MM.1S (cell line): ENCODE measurements at regions not wholly inside any gene's neighbourhood (a gene's known extent, or its start where the extent isn't known, plus 50 kb on each side); places are given as distances from the start of the nearest gene placed in this dataset.
A peak's percentile ranks its signal among the peaks of the same experiment; 100 is the strongest.

Experiments used
- DNase-seq: peaks from one replicate; pipeline ENCODE4 v3.0.0-alpha.2; 2015
- H2AFZ ChIP-seq: fragments of 300-600 bp; sonication (generic); 2 replicates; pipeline ENCODE4 v1.6.0; 2016; ENCODE audit warnings: antibody characterized with exemption, low read length
- H3F3A ChIP-seq: fragments of 300-600 bp; sonication (generic); 2 replicates; pipeline ENCODE4 v1.6.1; 2016; ENCODE audit warnings: mild to moderate bottlenecking, antibody characterized with exemption, low read length, moderate library complexity, mixed read lengths; ENCODE audit not compliant: insufficient read depth
- H3K27ac ChIP-seq: fragments of 300-600 bp; sonication (generic); 2 replicates; pipeline ENCODE4 v1.5.1; 2016; ENCODE audit warnings: mild to moderate bottlenecking, low read length
- H3K27me3 ChIP-seq: fragments of 300-600 bp; sonication (generic); replicated peaks from 2 replicates; pipeline ENCODE4 v1.6.0; 2016; ENCODE audit warnings: low read length; ENCODE audit not compliant: insufficient read depth
- H3K36me3 ChIP-seq: fragments of 300-600 bp; sonication (generic); replicated peaks from 2 replicates; pipeline ENCODE4 v1.6.1; 2016; ENCODE audit warnings: mild to moderate bottlenecking, low read length, mixed read lengths; ENCODE audit not compliant: insufficient read depth
- H3K4me1 ChIP-seq: fragments of 300-600 bp; sonication (generic); 2 replicates; pipeline ENCODE4 v1.6.1; 2016; ENCODE audit warnings: low read length, mixed read lengths
- H3K4me2 ChIP-seq: fragments of 300-600 bp; sonication (generic); 2 replicates; pipeline ENCODE4 v1.6.0; 2016; ENCODE audit warnings: low read depth, low read length
- H3K4me3 ChIP-seq: fragments of 300-600 bp; sonication (generic); 2 replicates; pipeline ENCODE4 v1.5.1; 2016; ENCODE audit warnings: low read length, mixed read lengths
- H3K79me2 ChIP-seq: fragments of 300-600 bp; sonication (generic); 2 replicates; pipeline ENCODE4 v1.6.1; 2016; ENCODE audit warnings: mixed run types, low read length, mixed read lengths
- H3K9ac ChIP-seq: fragments of 300-600 bp; sonication (generic); 2 replicates; pipeline ENCODE4 v1.6.1; 2016; ENCODE audit warnings: low read length, mixed read lengths
- H3K9me2 ChIP-seq: fragments of 300-600 bp; sonication (generic); replicated peaks from 2 replicates; pipeline ENCODE4 v1.6.1; 2016; ENCODE audit warnings: mild to moderate bottlenecking, low read length, mixed read lengths; ENCODE audit not compliant: insufficient read depth
- H3K9me3 ChIP-seq: fragments of 300-600 bp; sonication (generic); replicated peaks from 2 replicates; pipeline ENCODE4 v1.6.1; 2016; ENCODE audit warnings: mild to moderate bottlenecking, low read length, mixed read lengths; ENCODE audit not compliant: insufficient read depth
- H4K20me1 ChIP-seq: fragments of 300-600 bp; sonication (generic); 2 replicates; pipeline ENCODE4 v1.6.1; 2016; ENCODE audit warnings: mild to moderate bottlenecking, low read length, moderate library complexity, mixed read lengths; ENCODE audit not compliant: insufficient read depth
- CTCF ChIP-seq: fragments of 300-600 bp; sonication (generic); IDR thresholded peaks from 2 replicates; pipeline ENCODE4 v1.5.1; 2016; ENCODE audit warnings: antibody characterized with exemption, low read length, mixed read lengths
- EZH2 ChIP-seq: fragments of 300-600 bp; sonication (generic); optimal IDR thresholded peaks from 2 replicates; pipeline ENCODE3; 2017; ENCODE audit warnings: low read depth, mild to moderate bottlenecking, antibody characterized with exemption, low read length, mixed read lengths
- EZH2phosphoT487 ChIP-seq: fragments of 300-600 bp; sonication (generic); IDR thresholded peaks from 2 replicates; pipeline ENCODE4 v1.6.1; 2018; ENCODE audit warnings: antibody characterized with exemption, low read length

DNA sequence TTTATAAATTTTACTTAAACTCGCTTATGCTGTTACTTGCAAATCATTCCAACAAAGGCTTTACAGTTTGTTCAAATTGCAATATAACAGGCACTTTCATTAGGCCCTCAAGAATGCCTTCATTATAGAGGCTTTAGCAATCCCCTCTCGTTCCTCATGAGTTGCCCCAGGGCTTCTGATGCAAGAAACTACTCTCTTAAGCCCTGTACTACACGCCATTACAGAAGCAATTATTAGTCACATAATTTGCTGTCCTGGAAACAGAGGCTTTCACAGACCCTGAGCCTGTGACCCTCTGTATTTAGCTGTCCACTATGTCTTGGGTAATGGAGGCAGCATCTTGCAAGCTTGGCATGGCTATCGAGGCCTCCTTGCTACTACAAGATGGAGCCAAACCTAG lies 965.9 kb upstream of the DIAPH2 start:
- no peak overlapping the region for H3K27ac ChIP-seq
- H3F3A ChIP-seq: peaks cover 13% of the 10 kb centered on the region; the same call in 1 of the 2 replicates
- no peak for DNase-seq
- H3K4me1 ChIP-seq: peaks cover 11% of the 10 kb centered on the region
- H3K4me3 ChIP-seq: no peak overlapping the region
- no peak overlapping the region for H3K4me2 ChIP-seq
- no peaks in the 10 kb centered on the region for H4K20me1 ChIP-seq
- no peaks in the 10 kb centered on the region for H3K36me3 ChIP-seq
- no peak overlapping the region for H3K9ac ChIP-seq
- H3K79me2 ChIP-seq: no peaks in the 10 kb centered on the region
- H2AFZ ChIP-seq: no peak overlapping the region
- TF ChIP-seq EZH2phosphoT487 (no peak), CTCF (no peak), EZH2 (no peak)
- no peaks in the 10 kb centered on the region for H3K9me3 ChIP-seq
- H3K27me3 ChIP-seq: no peaks in the 10 kb centered on the region
- H3K9me2 ChIP-seq: no peaks in the 10 kb centered on the region

- Histone ChIP-seq H3K27ac (peak overlapping the region; percentile 81; the same call in 1 of the 2 replicates), H3K9ac (peak overlapping the region; percentile 62), H3K9me2 (no peaks in the 10 kb centered on the region), H2AFZ (peak overlapping the region; percentile 86), H3F3A (peaks cover 13% of the 10 kb centered on the region; the same call in 1 of the 2 replicates), H4K20me1 (no peaks in the 10 kb centered on the region), H3K79me2 (no peaks in the 10 kb centered on the region), H3K9me3 (no peaks in the 10 kb centered on the region), H3K27me3 (no peaks in the 10 kb centered on the region), H3K4me3 (peak overlapping the region; percentile 52), H3K36me3 (no peaks in the 10 kb centered on the region), H3K4me1 (peaks cover 11% of the 10 kb centered on the region), H3K4me2 (peak overlapping the region; percentile 94)
- no peak for TF ChIP-seq EZH2phosphoT487
- TF ChIP-seq EZH2: no peak
- no peak for TF ChIP-seq CTCF
- DNase-seq: peak; percentile 66
Measured at GRCh38 chrX:95721011-95721410, 963.6 kb upstream of the DIAPH2 start.

GRCh38 chrX:95728446-95728845 lies 956.2 kb upstream of the DIAPH2 start:
- Histone ChIP-seq H4K20me1 (no peaks in the 10 kb centered on the region), H3K4me2 (no peak overlapping the region), H3K27ac (no peak overlapping the region), H3K27me3 (no peaks in the 10 kb centered on the region), H3K9ac (no peak overlapping the region), H3K79me2 (no peaks in the 10 kb centered on the region), H3K9me3 (no peaks in the 10 kb centered on the region), H3K4me3 (no peak overlapping the region), H3F3A (no peaks in the 10 kb centered on the region), H3K36me3 (no peaks in the 10 kb centered on the region), H2AFZ (no peak overlapping the region), H3K9me2 (no peaks in the 10 kb centered on the region), H3K4me1 (0 out of 2 replicates have a peak, but pooled peaks cover 2% of the 10 kb centered on the region)
- TF ChIP-seq CTCF: no peak
- TF ChIP-seq EZH2phosphoT487: no peak
- TF ChIP-seq EZH2: no peak
- DNase-seq: no peak
